Mononuclear cell (primary cell): ENCODE measurements at regions not wholly inside any gene's neighbourhood (a gene's known extent, or its start where the extent isn't known, plus 50 kb on each side); places are given as distances from the start of the nearest gene placed in this dataset.

Experiments used
- H3K27me3 ChIP-seq: 2 replicates; pipeline ENCODE4 v1.6.0; 2011; ENCODE audit warnings: low read length, control low read depth; ENCODE audit not compliant: insufficient read depth
- H3K4me1 ChIP-seq: 2 replicates; pipeline ENCODE4 v1.5.1; 2011; ENCODE audit warnings: mild to moderate bottlenecking, low read length, control low read depth; ENCODE audit not compliant: insufficient read depth
- H3K4me3 ChIP-seq: 2 replicates; pipeline ENCODE4 v1.5.1; 2011; ENCODE audit warnings: mild to moderate bottlenecking, low read length, moderate library complexity
- H3K9me3 ChIP-seq: 2 replicates; pipeline ENCODE4 v1.5.1; 2011; ENCODE audit warnings: low read depth, mild to moderate bottlenecking, control low read depth, low read length

DNA sequence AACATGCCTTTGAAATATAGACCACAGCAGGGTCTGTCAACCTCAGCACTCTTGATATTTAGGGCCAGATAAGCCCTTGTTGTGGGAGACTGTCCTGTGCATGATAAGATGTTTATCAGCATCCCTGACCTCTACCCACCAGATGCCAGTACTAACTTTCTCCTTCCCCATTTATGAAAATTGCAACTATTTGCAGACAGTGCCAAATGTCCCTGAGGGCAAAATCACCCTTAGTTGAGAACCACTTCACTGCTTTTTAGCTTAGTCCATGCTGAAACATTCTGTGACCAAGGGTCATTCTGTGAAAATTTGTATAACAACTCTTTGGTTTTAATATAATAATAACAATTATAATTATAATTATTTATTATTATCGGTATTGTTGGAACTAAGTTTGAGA is 1032.4 kb downstream of the MCTP2 start:
- H3K4me1 ChIP-seq: no peaks in the 10 kb centered on the region
- H3K27me3 ChIP-seq: peaks cover 8% of the 10 kb centered on the region
- no peaks in the 10 kb centered on the region for H3K9me3 ChIP-seq
- no peak overlapping the region for H3K4me3 ChIP-seq

DNA sequence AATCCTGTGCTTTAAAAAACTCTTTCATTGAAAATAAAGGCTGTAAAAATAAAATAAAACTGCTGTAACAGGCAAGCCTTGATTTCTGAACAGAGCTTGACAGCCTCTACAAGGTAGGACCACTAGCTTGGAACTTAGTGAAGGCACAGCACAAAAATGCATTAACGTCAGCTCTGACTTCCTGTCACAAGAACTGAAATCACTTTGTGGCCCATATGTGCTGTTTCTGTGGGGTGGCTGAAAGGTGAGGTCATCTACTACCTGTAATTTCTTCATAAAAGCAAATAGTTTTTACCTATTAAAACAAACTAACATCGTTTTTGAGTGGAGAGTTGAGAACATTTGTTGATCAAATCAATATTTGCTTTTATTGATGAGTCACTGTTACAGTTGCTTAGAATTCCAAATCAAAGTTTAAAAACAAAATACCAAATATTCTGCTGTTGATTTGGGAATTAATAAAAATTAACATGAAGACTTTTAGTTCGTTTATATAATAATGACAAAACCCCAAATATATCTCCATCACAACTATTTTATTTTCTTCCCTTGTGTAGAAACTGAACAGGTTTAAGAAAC is 1034.1 kb downstream of the MCTP2 start:
- H3K27me3 ChIP-seq: no peaks in the 10 kb centered on the region
- no peaks in the 10 kb centered on the region for H3K9me3 ChIP-seq
- H3K4me1 ChIP-seq: no peaks in the 10 kb centered on the region
- no peak overlapping the region for H3K4me3 ChIP-seq

DNA sequence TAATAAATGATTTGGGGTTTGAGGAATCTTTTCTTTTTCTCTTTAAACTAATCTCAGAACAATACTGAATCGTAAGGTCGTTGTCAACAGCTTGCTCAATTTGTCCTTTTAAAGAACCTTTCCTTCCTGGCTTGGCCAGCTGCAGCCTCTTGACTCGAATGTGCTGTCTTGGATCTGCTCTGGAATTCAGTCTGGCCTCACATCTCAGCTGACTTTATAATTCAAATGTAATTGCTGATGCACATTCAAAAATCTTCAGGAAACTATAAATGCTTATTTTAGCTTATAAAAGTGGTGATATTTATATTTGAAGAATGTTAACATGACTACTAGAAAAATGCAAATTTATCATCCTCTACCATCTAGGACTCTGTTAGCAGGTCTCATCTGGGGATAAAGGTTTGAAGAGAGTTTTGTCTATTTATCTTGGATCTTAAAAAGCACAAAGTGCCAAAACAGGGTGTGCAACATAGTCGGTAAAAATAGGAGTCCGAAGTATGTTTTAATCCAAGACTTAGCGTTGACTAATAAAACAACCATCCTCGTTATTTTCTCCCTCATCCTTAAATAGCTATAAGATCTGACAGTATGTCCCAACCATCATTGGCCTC is 1035.2 kb downstream of the MCTP2 start:
- H3K4me1 ChIP-seq: no peaks in the 10 kb centered on the region
- no peak overlapping the region for H3K4me3 ChIP-seq
- no peaks in the 10 kb centered on the region for H3K27me3 ChIP-seq
- no peaks in the 10 kb centered on the region for H3K9me3 ChIP-seq

- H3K27me3 ChIP-seq: no peaks in the 10 kb centered on the region
- no peaks in the 10 kb centered on the region for H3K9me3 ChIP-seq
- H3K4me3 ChIP-seq: no peak overlapping the region
- no peaks in the 10 kb centered on the region for H3K4me1 ChIP-seq
These were observed 1036.1 kb downstream of the MCTP2 start for GRCh38 chr15:95267481-95267880.

GRCh38 chr15:95269242-95270183 is 1038.2 kb downstream of the MCTP2 start:
- H3K4me3 ChIP-seq: no peak overlapping the region
- no peaks in the 10 kb centered on the region for H3K9me3 ChIP-seq
- H3K4me1 ChIP-seq: no peaks in the 10 kb centered on the region
- H3K27me3 ChIP-seq: no peaks in the 10 kb centered on the region

- Histone ChIP-seq H3K9me3 (no peaks in the 10 kb centered on the region), H3K27me3 (peaks cover 4% of the 10 kb centered on the region), H3K4me3 (no peak overlapping the region), H3K4me1 (no peaks in the 10 kb centered on the region)
These were observed 1042.7 kb downstream of the MCTP2 start for GRCh38 chr15:95274101-95274500.

- Histone ChIP-seq H3K27me3 (peaks cover 4% of the 10 kb centered on the region), H3K4me1 (no peaks in the 10 kb centered on the region), H3K4me3 (no peak overlapping the region), H3K9me3 (no peaks in the 10 kb centered on the region)
These were observed 1045.9 kb downstream of the MCTP2 start for GRCh38 chr15:95277266-95277665.

GRCh38 chr15:95278532-95279245 is 1047.3 kb downstream of the MCTP2 start:
- H3K27me3 ChIP-seq: peaks cover 4% of the 10 kb centered on the region
- H3K9me3 ChIP-seq: no peaks in the 10 kb centered on the region
- no peaks in the 10 kb centered on the region for H3K4me1 ChIP-seq

GRCh38 chr15:95279277-95280019 is 1048.1 kb downstream of the MCTP2 start:
- no peaks in the 10 kb centered on the region for H3K9me3 ChIP-seq

More at GRCh38 chr15:95278532-95279245, 1047.3 kb downstream of the MCTP2 start:
- H3K4me3 ChIP-seq: no peak overlapping the region

GRCh38 chr15:95280711-95281110 is 1049.3 kb downstream of the MCTP2 start:
- Histone ChIP-seq H3K4me3 (no peak overlapping the region), H3K4me1 (no peaks in the 10 kb centered on the region), H3K9me3 (no peaks in the 10 kb centered on the region), H3K27me3 (peaks cover 8% of the 10 kb centered on the region)

More at GRCh38 chr15:95279277-95280019, 1048.1 kb downstream of the MCTP2 start:
- Histone ChIP-seq H3K4me3 (no peak overlapping the region), H3K4me1 (no peaks in the 10 kb centered on the region), H3K27me3 (peaks cover 4% of the 10 kb centered on the region)

DNA sequence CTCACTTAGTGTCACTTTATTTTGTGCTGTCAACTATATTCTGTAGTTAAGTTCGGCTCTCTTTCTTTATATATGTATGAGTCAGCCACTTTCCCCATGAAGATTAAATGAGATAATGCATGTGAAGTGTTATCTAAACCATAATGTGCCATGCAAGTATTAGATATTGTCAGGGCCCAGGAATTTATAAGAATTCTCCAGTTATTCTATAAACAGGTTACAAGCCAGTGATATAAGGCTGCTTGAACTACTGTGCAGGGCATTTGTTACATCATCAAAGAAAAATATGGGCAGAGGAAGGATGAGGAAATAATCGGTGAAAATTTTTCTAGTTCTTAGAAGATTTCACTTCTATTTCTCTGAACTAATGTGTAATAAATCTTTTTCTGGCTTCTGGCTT is 1049.0 kb upstream of the NR2F2 start:
- Histone ChIP-seq H3K4me1 (no peaks in the 10 kb centered on the region), H3K4me3 (no peak overlapping the region), H3K9me3 (no peaks in the 10 kb centered on the region), H3K27me3 (peaks cover 12% of the 10 kb centered on the region)

- Histone ChIP-seq H3K4me3 (no peak overlapping the region), H3K4me1 (no peaks in the 10 kb centered on the region), H3K27me3 (peaks cover 12% of the 10 kb centered on the region), H3K9me3 (no peaks in the 10 kb centered on the region)
These were observed 1046.0 kb upstream of the NR2F2 start for GRCh38 chr15:95284492-95284891.

DNA sequence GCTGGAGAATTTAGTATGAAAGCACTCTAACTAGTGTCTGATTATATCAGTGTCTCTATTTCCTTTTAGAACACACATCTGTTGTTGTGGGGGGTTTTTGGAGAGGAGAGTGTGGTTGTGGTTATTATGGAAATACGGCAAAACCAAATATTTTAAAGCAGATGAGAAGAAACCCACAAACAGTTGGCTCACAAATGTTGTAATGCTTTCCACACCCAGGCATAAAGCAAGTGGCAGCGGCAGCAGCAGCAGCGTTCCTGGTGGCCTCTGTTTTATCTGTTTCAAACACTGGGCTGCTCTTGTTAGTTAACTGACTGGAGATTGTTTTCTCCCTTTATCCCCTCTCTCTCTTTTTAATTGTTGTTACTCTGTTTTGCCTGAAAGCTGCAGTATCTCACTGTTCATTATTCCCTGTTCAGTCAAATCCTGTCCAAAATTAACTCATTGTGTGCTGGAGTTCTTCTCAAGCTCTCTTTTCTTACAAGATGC is 1045.5 kb upstream of the NR2F2 start:
- Histone ChIP-seq H3K9me3 (no peaks in the 10 kb centered on the region), H3K27me3 (peaks cover 12% of the 10 kb centered on the region), H3K4me1 (no peaks in the 10 kb centered on the region), H3K4me3 (no peak overlapping the region)

GRCh38 chr15:95286352-95286880 is 1044.1 kb upstream of the NR2F2 start:
- H3K27me3 ChIP-seq: peaks cover 14% of the 10 kb centered on the region
- H3K9me3 ChIP-seq: no peaks in the 10 kb centered on the region
- H3K4me1 ChIP-seq: no peaks in the 10 kb centered on the region
- no peak overlapping the region for H3K4me3 ChIP-seq
